ENCODE measurements at regions not wholly inside any gene's neighbourhood (a gene's known extent, or its start where the extent isn't known, plus 50 kb on each side); places are given as distances from the start of the nearest gene placed in this dataset.

GRCh38 chr9:84502066-84502465 lies 161.5 kb upstream of the SLC28A3 start:
- TF ChIP-seq GATA2 (IDR thresholded peaks at IDR 0.05; ENCODE audit: low read depth, low read length) = no peak
- TF ChIP-seq GATA3 (IDR thresholded peaks at IDR 0.05; ENCODE audit: low read depth, low read length) = no peak

- TF ChIP-seq GATA3 (IDR thresholded peaks at IDR 0.05; ENCODE audit: low read depth, low read length) = no peak
- no peak for TF ChIP-seq GATA2 (IDR thresholded peaks at IDR 0.05; ENCODE audit: low read depth, low read length)
These were observed 163.8 kb upstream of the SLC28A3 start for GRCh38 chr9:84504360-84504759.

GRCh38 chr9:84511651-84512050 lies 157.9 kb upstream of the NTRK2 start:
- TF ChIP-seq GATA2 (IDR thresholded peaks at IDR 0.05; ENCODE audit: low read depth, low read length) (no peak), GATA3 (IDR thresholded peaks at IDR 0.05; ENCODE audit: low read depth, low read length) (no peak)

- TF ChIP-seq GATA3 (IDR thresholded peaks at IDR 0.05; ENCODE audit: low read depth, low read length) = no peak
- no peak for TF ChIP-seq GATA2 (IDR thresholded peaks at IDR 0.05; ENCODE audit: low read depth, low read length)
These were observed 157.0 kb upstream of the NTRK2 start for GRCh38 chr9:84512493-84512892.

- no peak for TF ChIP-seq GATA3 (IDR thresholded peaks at IDR 0.05; ENCODE audit: low read depth, low read length)
- no peak for TF ChIP-seq GATA2 (IDR thresholded peaks at IDR 0.05; ENCODE audit: low read depth, low read length)
These were observed 156.1 kb upstream of the NTRK2 start for GRCh38 chr9:84513473-84513872.

- TF ChIP-seq GATA3 (IDR thresholded peaks at IDR 0.05; ENCODE audit: low read depth, low read length) (no peak), GATA2 (IDR thresholded peaks at IDR 0.05; ENCODE audit: low read depth, low read length) (no peak)
These were observed 155.6 kb upstream of the NTRK2 start for GRCh38 chr9:84513979-84514378.

GRCh38 chr9:84514421-84514820 lies 155.1 kb upstream of the NTRK2 start:
- no peak for TF ChIP-seq GATA3 (IDR thresholded peaks at IDR 0.05; ENCODE audit: low read depth, low read length)
- no peak for TF ChIP-seq GATA2 (IDR thresholded peaks at IDR 0.05; ENCODE audit: low read depth, low read length)

- no peak for TF ChIP-seq GATA2 (IDR thresholded peaks at IDR 0.05; ENCODE audit: low read depth, low read length)
These were observed 152.5 kb upstream of the NTRK2 start for GRCh38 chr9:84517026-84517425.

- no peak for TF ChIP-seq GATA3 (IDR thresholded peaks at IDR 0.05; ENCODE audit: low read depth, low read length)
- no peak for TF ChIP-seq GATA2 (IDR thresholded peaks at IDR 0.05; ENCODE audit: low read depth, low read length)
These were observed 150.1 kb upstream of the NTRK2 start for GRCh38 chr9:84519413-84519812.

- TF ChIP-seq GATA2 (IDR thresholded peaks at IDR 0.05; ENCODE audit: low read depth, low read length) = no peak
- TF ChIP-seq GATA3 (IDR thresholded peaks at IDR 0.05; ENCODE audit: low read depth, low read length) = no peak
These were observed 148.3 kb upstream of the NTRK2 start for GRCh38 chr9:84521208-84521607.

GRCh38 chr9:84538879-84539278 lies 130.7 kb upstream of the NTRK2 start:
- no peak for TF ChIP-seq GATA2 (IDR thresholded peaks at IDR 0.05; ENCODE audit: low read depth, low read length)
- TF ChIP-seq GATA3 (IDR thresholded peaks at IDR 0.05; ENCODE audit: low read depth, low read length) = no peak

- TF ChIP-seq GATA2 (IDR thresholded peaks at IDR 0.05; ENCODE audit: low read depth, low read length) (no peak), GATA3 (IDR thresholded peaks at IDR 0.05; ENCODE audit: low read depth, low read length) (no peak)
These were observed 127.0 kb upstream of the NTRK2 start for GRCh38 chr9:84542554-84542953.

GRCh38 chr9:84554069-84554664 lies 115.4 kb upstream of the NTRK2 start:
- TF ChIP-seq GATA3 (IDR thresholded peaks at IDR 0.05; ENCODE audit: low read depth, low read length) (no peak), GATA2 (IDR thresholded peaks at IDR 0.05; ENCODE audit: low read depth, low read length) (no peak)

- no peak for TF ChIP-seq GATA2 (IDR thresholded peaks at IDR 0.05; ENCODE audit: low read depth, low read length)
- TF ChIP-seq GATA3 (IDR thresholded peaks at IDR 0.05; ENCODE audit: low read depth, low read length) = no peak
These were observed 113.0 kb upstream of the NTRK2 start for GRCh38 chr9:84556556-84556955.

- no peak for TF ChIP-seq GATA3 (IDR thresholded peaks at IDR 0.05; ENCODE audit: low read depth, low read length)
These were observed 111.8 kb upstream of the NTRK2 start for GRCh38 chr9:84557751-84558150.

GRCh38 chr9:84563691-84564090 lies 105.8 kb upstream of the NTRK2 start:
- TF ChIP-seq GATA2 (IDR thresholded peaks at IDR 0.05; ENCODE audit: low read depth, low read length) (no peak), GATA3 (IDR thresholded peaks at IDR 0.05; ENCODE audit: low read depth, low read length) (no peak)
